Testis (tissue), 2 donors: ENCODE measurements at regions not wholly inside any gene's neighbourhood (a gene's known extent, or its start where the extent isn't known, plus 50 kb on each side); places are given as distances from the start of the nearest gene placed in this dataset.

Source experiments
- CTCF ChIP-seq, 3 experiments: fragments of 450-650 bp in 2 of 3; fragments of 200-600 bp in 1 of 3; sonication (generic) in 1 of 3; IDR thresholded peaks; one replicate each; pipeline ENCODE4 v1.5.1; 2016 to 2019; ENCODE audit warnings: antibody characterized with exemption in 3 of 3, mild to moderate bottlenecking in 2 of 3, moderate library complexity in 1 of 3
- POLR2A ChIP-seq: fragments of 450-650 bp; IDR thresholded peaks from one replicate; pipeline ENCODE4 v1.6.1; 2017; ENCODE audit warnings: antibody characterized with exemption, mild to moderate bottlenecking, moderate library complexity

- TF ChIP-seq CTCF (IDR thresholded peaks at IDR 0.05) = no peak
- no peak for TF ChIP-seq POLR2A
Observed at GRCh38 chr16:51892293-51893007, 654.5 kb downstream of the TOX3 start.
